ENCODE measurements at regions not wholly inside any gene's neighbourhood (a gene's known extent, or its start where the extent isn't known, plus 50 kb on each side); places are given as distances from the start of the nearest gene placed in this dataset.

DNA sequence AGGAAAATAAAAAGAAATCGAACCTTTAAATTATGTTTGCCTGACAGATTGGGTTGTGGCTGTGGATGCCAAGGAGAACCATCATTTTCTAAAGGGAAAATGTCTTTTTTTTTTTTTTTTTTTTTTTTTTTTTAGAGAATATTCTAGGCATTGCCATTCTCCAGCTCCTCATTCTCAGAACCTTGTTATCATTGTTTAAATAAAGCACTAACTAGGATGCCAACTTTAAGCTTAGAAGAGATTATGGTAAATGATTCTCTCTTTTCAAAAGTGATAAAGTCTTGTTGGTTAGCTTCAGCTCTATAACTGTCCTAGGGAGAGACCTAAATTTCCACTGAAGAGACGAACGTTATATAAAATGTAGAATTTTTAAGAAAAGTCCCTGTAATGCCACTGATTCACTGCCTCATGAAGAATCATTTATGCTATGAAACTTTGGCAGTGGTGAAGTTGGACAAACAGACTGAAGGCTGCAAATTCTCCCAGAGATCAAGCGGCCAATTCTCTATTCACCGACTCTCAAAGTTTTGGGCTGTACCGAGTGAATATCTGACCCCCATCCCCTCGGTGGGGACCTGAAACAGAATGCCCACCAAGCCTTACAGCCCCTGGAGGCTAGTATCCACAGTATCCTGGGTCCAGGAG, 207.9 kb upstream of the PITRM1 start:
- TF ChIP-seq, protein P1, sequence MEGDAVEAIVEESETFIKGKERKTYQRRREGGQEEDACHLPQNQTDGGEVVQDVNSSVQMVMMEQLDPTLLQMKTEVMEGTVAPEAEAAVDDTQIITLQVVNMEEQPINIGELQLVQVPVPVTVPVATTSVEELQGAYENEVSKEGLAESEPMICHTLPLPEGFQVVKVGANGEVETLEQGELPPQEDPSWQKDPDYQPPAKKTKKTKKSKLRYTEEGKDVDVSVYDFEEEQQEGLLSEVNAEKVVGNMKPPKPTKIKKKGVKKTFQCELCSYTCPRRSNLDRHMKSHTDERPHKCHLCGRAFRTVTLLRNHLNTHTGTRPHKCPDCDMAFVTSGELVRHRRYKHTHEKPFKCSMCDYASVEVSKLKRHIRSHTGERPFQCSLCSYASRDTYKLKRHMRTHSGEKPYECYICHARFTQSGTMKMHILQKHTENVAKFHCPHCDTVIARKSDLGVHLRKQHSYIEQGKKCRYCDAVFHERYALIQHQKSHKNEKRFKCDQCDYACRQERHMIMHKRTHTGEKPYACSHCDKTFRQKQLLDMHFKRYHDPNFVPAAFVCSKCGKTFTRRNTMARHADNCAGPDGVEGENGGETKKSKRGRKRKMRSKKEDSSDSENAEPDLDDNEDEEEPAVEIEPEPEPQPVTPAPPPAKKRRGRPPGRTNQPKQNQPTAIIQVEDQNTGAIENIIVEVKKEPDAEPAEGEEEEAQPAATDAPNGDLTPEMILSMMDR (IDR thresholded peaks at IDR 0.05), result no peak
- TF ChIP-seq POLR2A (IDR thresholded peaks at IDR 0.05), result no peak

Data from right lobe of liver (tissue), 4 donors.